H1 (cell line): ENCODE measurements at regions not wholly inside any gene's neighbourhood (a gene's known extent, or its start where the extent isn't known, plus 50 kb on each side); places are given as distances from the start of the nearest gene placed in this dataset.

ENCODE experiments used
- CTCF ChIA-PET: fragments of 300-600 bp; sonication (Branson Sonifier 250); formaldehyde crosslinking; loops from one replicate; lab custom pipeline; 2021; ENCODE audit not compliant: partially characterized antibody; lab: Charles Lee
- POLR2A ChIA-PET: fragments of 300-600 bp; sonication (Branson Sonifier 250); formaldehyde crosslinking; loops from one replicate; lab custom pipeline; 2021; ENCODE audit warnings: inconsistent platforms; ENCODE audit not compliant: partially characterized antibody; lab: Charles Lee
- DNase-seq, 2 experiments: peaks; one replicate each; pipeline versions ENCODE4 v3.0.0 to v3.0.0-alpha.2; 2010 to 2022; ENCODE audit warnings: low spot score in 2 of 2, low read depth in 1 of 2, mixed read lengths in 1 of 2
- FAIRE-seq: peaks from 2 replicates; lab custom pipeline; 2011; peaks lifted over from hg19 to GRCh38; lab: Jason Lieb, UNC
- H2AFZ ChIP-seq: 2 replicates; pipeline ENCODE4 v1.8.1; 2012; ENCODE audit warnings: low read length, inconsistent platforms
- H2AK5ac ChIP-seq: 2 replicates; pipeline ENCODE4 v1.6.1; 2013; ENCODE audit warnings: low read depth, low read length
- H2BK120ac ChIP-seq: replicated peaks from 2 replicates; pipeline ENCODE3; 2013; ENCODE audit warnings: low read depth, low read length, inconsistent platforms
- H2BK12ac ChIP-seq: 2 replicates; pipeline ENCODE4 v1.6.1; 2013; ENCODE audit warnings: low read depth, low read length
- H2BK15ac ChIP-seq: 2 replicates; pipeline ENCODE4 v1.6.1; 2013; ENCODE audit warnings: low read length
- H2BK20ac ChIP-seq: 2 replicates; pipeline ENCODE4 v1.6.1; 2013; ENCODE audit warnings: low read length
- H2BK5ac ChIP-seq: 2 replicates; pipeline ENCODE4 v1.6.1; 2013; ENCODE audit warnings: low read depth, low read length
- H3K14ac ChIP-seq: 2 replicates; pipeline ENCODE4 v1.6.1; 2013; ENCODE audit warnings: inconsistent platforms; ENCODE audit not compliant: insufficient read length
- H3K18ac ChIP-seq: 2 replicates; pipeline ENCODE4 v1.6.1; 2013; ENCODE audit warnings: low read length; ENCODE audit errors: extremely low read depth
- H3K23ac ChIP-seq: 2 replicates; pipeline ENCODE4 v1.6.1; 2013; ENCODE audit warnings: inconsistent platforms; ENCODE audit not compliant: insufficient read length
- H3K23me2 ChIP-seq: 2 replicates; pipeline ENCODE4 v1.6.1; 2013; ENCODE audit warnings: low read depth, low read length
- H3K27ac ChIP-seq: 2 replicates; pipeline ENCODE4 v1.6.1; 2011; ENCODE audit warnings: low read depth, low read length, inconsistent platforms
- H3K27me3 ChIP-seq, 4 experiments: replicated peaks in 1 of 4; 1 replicate in 1 of 4; 2 replicates in 3 of 4; pipeline versions ENCODE4 v1.6.1 to v1.8.1; 2011 to 2013; ENCODE audit warnings: low read length in 3 of 4, mild to moderate bottlenecking in 3 of 4, inconsistent platforms in 2 of 4, mixed read lengths in 2 of 4, moderate library complexity in 1 of 4; ENCODE audit not compliant: control insufficient read depth in 3 of 4, insufficient read depth in 3 of 4; ENCODE audit errors: extremely low read depth in 1 of 4
- H3K36me3 ChIP-seq, 4 experiments: 2 replicates each; pipeline versions ENCODE4 v1.6.1 to v1.8.1; 2011 to 2013; ENCODE audit warnings: mild to moderate bottlenecking in 4 of 4, low read length in 3 of 4, moderate library complexity in 2 of 4, control low read depth in 1 of 4, inconsistent platforms in 1 of 4; ENCODE audit not compliant: insufficient read depth in 4 of 4, control insufficient read depth in 2 of 4
- H3K4ac ChIP-seq: replicated peaks from 2 replicates; pipeline ENCODE3; 2013; ENCODE audit warnings: low read length, low read depth, mixed read lengths, inconsistent platforms; ENCODE audit not compliant: insufficient read length
- H3K4me1 ChIP-seq, 4 experiments: replicated peaks in 1 of 4; 1 replicate in 1 of 4; 2 replicates in 3 of 4; pipeline versions ENCODE4 v1.6.1 to v1.8.1; 2011 to 2013; ENCODE audit warnings: low read length in 3 of 4, inconsistent platforms in 2 of 4, mixed read lengths in 1 of 4; ENCODE audit not compliant: insufficient read depth in 4 of 4, control insufficient read depth in 3 of 4
- H3K4me2 ChIP-seq, 2 experiments: 2 replicates each; pipeline versions ENCODE4 v1.6.1 to v1.8.1; 2011 to 2013; ENCODE audit warnings: low read depth in 2 of 2, low read length in 2 of 2, control low read depth in 1 of 2, inconsistent platforms in 1 of 2, mild to moderate bottlenecking in 1 of 2; ENCODE audit not compliant: insufficient read depth in 1 of 2
- H3K4me3 ChIP-seq, 4 experiments: fragments of 200-600, 300-600 bp in 1 of 4; sonication (generic), shearing (Covaris generic), sonication (Bioruptor Twin) in 1 of 4; 2 replicates each; pipeline versions ENCODE4 v1.5.1 to v1.8.1; 2011 to 2016; ENCODE audit warnings: low read length in 4 of 4, low read depth in 3 of 4, control low read depth in 2 of 4, inconsistent platforms in 2 of 4, mild to moderate bottlenecking in 2 of 4, mixed read lengths in 1 of 4, moderate library complexity in 1 of 4; ENCODE audit not compliant: insufficient read depth in 2 of 4; ENCODE audit errors: extremely low read depth in 1 of 4
- H3K56ac ChIP-seq: replicated peaks from 2 replicates; pipeline ENCODE3; 2013; ENCODE audit warnings: low read depth, mild to moderate bottlenecking, mixed read lengths, low read length, inconsistent platforms; ENCODE audit not compliant: insufficient read length
- H3K79me1 ChIP-seq: 2 replicates; pipeline ENCODE4 v1.6.1; 2013; ENCODE audit warnings: low read depth, low read length, control low read depth
- H3K79me2 ChIP-seq, 2 experiments: 2 replicates each; pipeline versions ENCODE4 v1.6.1 to v1.8.1; 2012 to 2013; ENCODE audit warnings: low read length in 2 of 2, mild to moderate bottlenecking in 2 of 2, inconsistent platforms in 1 of 2; ENCODE audit not compliant: insufficient read depth in 2 of 2, control insufficient read depth in 1 of 2
- H3K9ac ChIP-seq, 4 experiments: replicated peaks in 1 of 4; 1 replicate in 1 of 4; 2 replicates in 3 of 4; pipeline versions ENCODE4 v1.6.1 to v1.8.1; 2011 to 2013; ENCODE audit warnings: low read depth in 3 of 4, low read length in 3 of 4, control low read depth in 2 of 4, mild to moderate bottlenecking in 2 of 4, moderate library complexity in 2 of 4, inconsistent platforms in 1 of 4; ENCODE audit errors: extremely low read depth in 1 of 4
- H3K9me3 ChIP-seq, 2 experiments: 2 replicates each; pipeline versions ENCODE4 v1.6.1 to v1.8.1; 2012 to 2013; ENCODE audit warnings: mild to moderate bottlenecking in 2 of 2, moderate library complexity in 2 of 2, control low read depth in 1 of 2, inconsistent platforms in 1 of 2, low read depth in 1 of 2, low read length in 1 of 2, mixed read lengths in 1 of 2; ENCODE audit not compliant: insufficient read depth in 2 of 2
- H4K20me1 ChIP-seq, 2 experiments: replicated peaks in 1 of 2; 2 replicates each; pipeline versions ENCODE3 to v1.8.1; 2011 to 2013; ENCODE audit warnings: inconsistent platforms in 2 of 2, low read length in 2 of 2, mild to moderate bottlenecking in 1 of 2; ENCODE audit not compliant: insufficient read depth in 2 of 2, control insufficient read depth in 1 of 2
- H4K5ac ChIP-seq: 2 replicates; pipeline ENCODE4 v1.6.1; 2013; ENCODE audit warnings: low read length, low read depth, mixed read lengths, inconsistent platforms; ENCODE audit not compliant: insufficient read length
- H4K8ac ChIP-seq: 2 replicates; pipeline ENCODE4 v1.8.0; 2013; ENCODE audit warnings: mild to moderate bottlenecking, moderate library complexity, low read length, inconsistent platforms; ENCODE audit not compliant: insufficient read depth; ENCODE audit errors: extremely low read depth
- H4K91ac ChIP-seq: replicated peaks from 2 replicates; pipeline ENCODE3; 2013; ENCODE audit warnings: low read length, mixed read lengths, inconsistent platforms; ENCODE audit not compliant: insufficient read length
- ATF2 ChIP-seq: IDR thresholded peaks from 2 replicates; pipeline ENCODE4 v1.6.1; 2012; ENCODE audit warnings: low read length, inconsistent platforms
- BACH1 ChIP-seq: IDR thresholded peaks from 2 replicates; pipeline ENCODE4 v1.6.1; 2012; ENCODE audit warnings: low read length, improper control_type of control experiment
- CBX8 ChIP-seq: fragments of 300-800, 300-1000 bp; sonication (generic); IDR thresholded peaks from 2 replicates; pipeline ENCODE4 v1.7.1; 2016; ENCODE audit warnings: low read depth, low read length, borderline replicate concordance
- EP300 ChIP-seq, 2 experiments: IDR thresholded peaks; 1 replicate in 1 of 2; 2 replicates in 1 of 2; pipeline ENCODE4 v1.6.1; 2011 to 2012; ENCODE audit warnings: low read depth in 2 of 2, low read length in 2 of 2, mild to moderate bottlenecking in 2 of 2, borderline replicate concordance in 1 of 2, inconsistent platforms in 1 of 2, moderate library complexity in 1 of 2
- HDAC6 ChIP-seq: IDR thresholded peaks from one replicate; pipeline ENCODE4 v1.7.1; 2012; ENCODE audit warnings: low read depth, mild to moderate bottlenecking, inconsistent platforms, low read length, moderate library complexity
- PHF8 ChIP-seq: fragments of 200-600 bp; sonication (generic); conservative IDR thresholded peaks from 2 replicates; pipeline ENCODE4 v1.7.1; 2012; ENCODE audit warnings: low read depth, mild to moderate bottlenecking, inconsistent platforms, low read length, moderate library complexity
- POLR2AphosphoS5 ChIP-seq: IDR thresholded peaks from 2 replicates; pipeline ENCODE4 v1.6.1; 2011; ENCODE audit warnings: low read depth, low read length
- POU5F1 ChIP-seq: IDR thresholded peaks from 2 replicates; pipeline ENCODE4 v1.6.1; 2011; ENCODE audit warnings: low read depth, mild to moderate bottlenecking, low read length, moderate library complexity
- SIRT6 ChIP-seq: IDR thresholded peaks from one replicate; pipeline ENCODE4 v1.7.1; 2012; ENCODE audit warnings: low read length, inconsistent platforms
- TAF7 ChIP-seq: optimal IDR thresholded peaks from 2 replicates; pipeline ENCODE3; 2011; ENCODE audit warnings: low read depth, mild to moderate bottlenecking, inconsistent platforms, low read length, moderate library complexity, borderline replicate concordance
- ZNF274 ChIP-seq: IDR thresholded peaks from 2 replicates; pipeline ENCODE4 v1.7.0; 2012; ENCODE audit warnings: low read length, borderline replicate concordance; ENCODE audit errors: extremely low read depth
- WGBS, 2 experiments: shearing (Covaris generic) in 1 of 2; methylation state at CpG; one replicate each; pipeline versions ENCODE4 v1.1.6 to v1.1.7; 2013 to 2015; ENCODE audit warnings: low lambda C conversion rate in 2 of 2, mixed read lengths in 2 of 2, inconsistent platforms in 1 of 2, low coverage in 1 of 2, missing lambda C conversion rate in 1 of 2; ENCODE audit not compliant: insufficient replicate concordance in 2 of 2, insufficient coverage in 1 of 2, insufficient read length in 1 of 2; ENCODE audit errors: extremely low coverage in 1 of 2, missing lambda C conversion rate in 1 of 2; 5-methylcytosine and 5-hydroxymethylcytosine counted together
- TF ChIP-seq, protein P1 (sequence below): IDR thresholded peaks from 2 replicates; pipeline ENCODE4 v1.6.1; 2011; ENCODE audit warnings: low read length, improper control_type of control experiment

GRCh38 chr3:127489357-127489756, 101.2 kb downstream of the TPRA1 start:
- no peaks in the 10 kb centered on the region for H3K79me2 ChIP-seq
- no peak overlapping the region for H3K4ac ChIP-seq
- peaks cover 0 to 4% (median 2%) of the 10 kb centered on the region in 4 experiments; a peak in 2 of 7 replicates for H3K4me1 ChIP-seq
- no peak overlapping the region for H2BK20ac ChIP-seq
- H3K14ac ChIP-seq, result no peak overlapping the region
- DNase-seq (peak in 1 of 2 experiments; percentile 27), FAIRE-seq (no peak)
- H3K9ac ChIP-seq, result no peak overlapping the region
- peaks cover 16 to 23% of the 10 kb centered on the region in 2 experiments for H3K9me3 ChIP-seq
- H4K91ac ChIP-seq, result no peak overlapping the region
- 88% methylated on average over 5 of the region's 5 CpGs; no CpG with 5 or more reads in 1 of the 2 experiments for WGBS, 2 experiments
- H2AK5ac ChIP-seq, result no peak overlapping the region
- no peaks in the 10 kb centered on the region for H3K79me1 ChIP-seq
- no peak overlapping the region for H3K56ac ChIP-seq
- no peaks in the 10 kb centered on the region for H4K20me1 ChIP-seq
- H4K8ac ChIP-seq, result peak overlapping the region; percentile 4; the same call in 1 of the 2 replicates
- no peak overlapping the region for H3K18ac ChIP-seq
- no peak overlapping the region for H2BK120ac ChIP-seq
- no peaks in the 10 kb centered on the region for H3K23me2 ChIP-seq
- no peak overlapping the region for H2BK12ac ChIP-seq
- H3K4me3 ChIP-seq, result no peak overlapping the region
- ChIA-PET CTCF (no interaction called here), POLR2A (no interaction called here)
- H3K36me3 ChIP-seq, result peaks cover 0 to 4% (median 2%) of the 10 kb centered on the region in 4 experiments; a peak in 2 of 8 replicates
- H2AFZ ChIP-seq, result no peak overlapping the region
- H2BK5ac ChIP-seq, result no peak overlapping the region
- H4K5ac ChIP-seq, result no peak overlapping the region
- no peak overlapping the region for H3K23ac ChIP-seq
- no peaks in the 10 kb centered on the region for H3K27me3 ChIP-seq
- H3K4me2 ChIP-seq, result no peak overlapping the region
- H2BK15ac ChIP-seq, result no peak overlapping the region
- no peak overlapping the region for H3K27ac ChIP-seq
- TF ChIP-seq BACH1, result no peak
- TF ChIP-seq TAF7, result no peak
- TF ChIP-seq ZNF274, result no peak
- TF ChIP-seq HDAC6, result no peak
- TF ChIP-seq CBX8, result no peak
- no peak for TF ChIP-seq POU5F1
- TF ChIP-seq, protein P1, sequence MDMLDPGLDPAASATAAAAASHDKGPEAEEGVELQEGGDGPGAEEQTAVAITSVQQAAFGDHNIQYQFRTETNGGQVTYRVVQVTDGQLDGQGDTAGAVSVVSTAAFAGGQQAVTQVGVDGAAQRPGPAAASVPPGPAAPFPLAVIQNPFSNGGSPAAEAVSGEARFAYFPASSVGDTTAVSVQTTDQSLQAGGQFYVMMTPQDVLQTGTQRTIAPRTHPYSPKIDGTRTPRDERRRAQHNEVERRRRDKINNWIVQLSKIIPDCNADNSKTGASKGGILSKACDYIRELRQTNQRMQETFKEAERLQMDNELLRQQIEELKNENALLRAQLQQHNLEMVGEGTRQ, result no peak
- no peak for TF ChIP-seq ATF2
- no peak for TF ChIP-seq POLR2AphosphoS5
- TF ChIP-seq PHF8, result no peak
- no peak for TF ChIP-seq EP300 (IDR thresholded peaks at IDR 0.05; ENCODE audit: borderline replicate concordance in 1 of 2, low read depth in 2 of 2, low read length in 2 of 2)
- no peak for TF ChIP-seq SIRT6
